SHP77 treated with DMSO at 0.1 percent for 48 hours (cell line): ENCODE measurements at regions not wholly inside any gene's neighbourhood (a gene's known extent, or its start where the extent isn't known, plus 50 kb on each side); places are given as distances from the start of the nearest gene placed in this dataset.
"Not testable (repeated sequence)": the region's sequence is repeated elsewhere in the genome, so short reads cannot be mapped to it uniquely, and the experiment has no call there.

ENCODE experiments used
- DNase-seq: peaks from one replicate; lab custom pipeline; 2025; lab: John Stamatoyannopoulos, UW

DNA sequence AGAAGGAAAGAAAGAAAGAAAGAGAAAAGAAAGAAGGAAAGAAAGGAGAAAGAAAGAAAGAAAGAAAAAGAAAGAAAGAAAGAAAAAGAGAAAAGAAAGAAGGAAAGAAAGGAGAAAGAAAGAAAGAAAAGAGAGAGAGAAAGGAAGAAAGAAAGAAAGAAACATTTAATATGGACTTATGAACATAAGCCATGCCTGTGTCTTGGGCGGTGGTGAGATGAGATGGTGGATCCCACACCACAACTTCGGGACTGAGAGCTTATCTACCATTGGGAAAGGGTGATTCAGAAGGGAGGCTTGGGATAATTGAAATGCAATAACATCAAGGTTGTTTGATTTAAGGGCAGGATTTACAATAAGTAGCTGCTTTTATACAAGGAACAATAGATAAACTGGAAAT is 843.9 kb upstream of the AUTS2 start:
- no peak for DNase-seq

- DNase-seq, result no peak
Measured at GRCh38 chr7:68756986-68757495, 841.2 kb upstream of the AUTS2 start.

- no peak for DNase-seq
Measured at GRCh38 chr7:68760556-68760955, 837.7 kb upstream of the AUTS2 start.

- DNase-seq, result no peak
Measured at GRCh38 chr7:68767462-68767861, 830.8 kb upstream of the AUTS2 start.

DNA sequence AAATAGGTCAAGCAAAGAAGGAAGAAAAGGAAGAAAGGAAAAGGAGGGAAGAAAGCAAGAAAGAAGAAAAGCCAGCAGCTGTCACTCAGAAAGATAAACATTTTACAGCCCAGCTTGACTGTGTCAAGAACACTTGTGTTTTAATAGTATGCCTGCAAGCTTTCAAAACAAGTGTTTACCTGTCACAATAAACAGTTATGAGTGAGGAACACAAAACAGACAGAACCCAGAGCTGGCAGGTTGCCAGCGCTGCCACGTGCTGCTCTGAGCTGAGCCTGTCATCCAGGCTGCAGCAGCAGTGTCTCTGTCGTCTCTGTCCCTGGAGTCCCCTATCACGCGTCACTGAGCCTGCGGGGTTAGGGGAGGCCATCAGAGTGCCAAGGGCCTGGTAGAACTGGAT is 827.6 kb upstream of the AUTS2 start:
- DNase-seq, result no peak

DNA sequence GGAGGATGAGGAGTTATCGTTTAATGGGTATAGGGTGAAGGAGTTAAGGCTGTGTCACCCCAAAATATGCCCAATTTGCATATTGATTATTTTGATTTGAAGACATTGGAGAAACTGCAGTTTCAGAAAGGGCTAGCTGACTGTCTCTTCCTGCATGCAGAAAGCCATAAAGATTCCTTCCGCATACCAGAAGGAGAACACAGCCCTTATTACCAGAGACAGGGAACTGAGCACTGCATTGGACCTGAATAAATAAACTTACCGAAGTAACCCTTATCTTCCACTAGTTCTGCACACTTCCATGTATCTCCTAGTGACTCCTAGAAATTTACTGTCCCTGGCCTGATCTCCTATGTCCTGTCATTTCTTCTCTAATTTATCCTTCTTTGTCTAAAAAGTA is 821.9 kb upstream of the AUTS2 start:
- no peak for DNase-seq

- DNase-seq, result no peak
Measured at GRCh38 chr7:68783684-68784083, 814.6 kb upstream of the AUTS2 start.

DNA sequence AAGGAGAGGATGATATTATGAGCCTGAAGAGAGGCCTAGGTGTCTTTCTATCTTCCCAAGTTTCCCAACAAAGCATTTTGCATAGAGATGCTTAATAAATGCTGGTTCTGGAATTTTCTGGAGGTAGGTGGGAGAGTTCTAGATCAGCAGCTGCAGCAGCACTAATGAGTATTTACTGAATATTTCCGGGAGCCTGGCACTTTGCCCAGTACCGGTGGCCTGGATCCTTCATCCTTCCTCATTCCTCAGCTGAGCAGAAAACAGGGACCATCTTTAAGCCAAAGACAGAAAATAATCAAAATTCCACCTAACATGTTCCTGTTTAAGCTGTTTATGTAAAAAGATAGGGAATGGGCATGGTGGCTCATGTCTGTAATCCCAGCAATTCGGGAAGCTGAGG is 813.2 kb upstream of the AUTS2 start:
- DNase-seq, result no peak

DNA sequence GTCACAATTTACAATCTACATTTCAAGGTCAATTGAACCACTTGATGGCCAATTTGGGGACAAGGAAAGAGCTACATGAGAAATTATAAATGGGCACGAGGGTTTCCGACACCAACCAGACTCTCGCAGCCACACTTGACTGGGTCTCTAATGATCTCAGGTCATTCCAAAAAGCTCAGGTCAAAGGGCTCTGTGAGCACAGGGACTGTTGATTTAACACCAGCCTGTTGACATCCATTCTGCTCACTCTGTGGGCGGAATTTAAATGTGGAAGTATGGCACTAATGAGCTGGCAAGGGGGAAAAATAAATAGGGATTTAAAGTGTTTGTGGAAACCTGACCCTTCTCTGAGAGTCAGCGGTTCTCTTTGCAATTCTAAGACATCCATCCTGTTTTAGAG is 810.7 kb upstream of the AUTS2 start:
- no peak for DNase-seq

- not testable (repeated sequence) for DNase-seq
Measured at GRCh38 chr7:68788529-68788928, 809.7 kb upstream of the AUTS2 start.

DNA sequence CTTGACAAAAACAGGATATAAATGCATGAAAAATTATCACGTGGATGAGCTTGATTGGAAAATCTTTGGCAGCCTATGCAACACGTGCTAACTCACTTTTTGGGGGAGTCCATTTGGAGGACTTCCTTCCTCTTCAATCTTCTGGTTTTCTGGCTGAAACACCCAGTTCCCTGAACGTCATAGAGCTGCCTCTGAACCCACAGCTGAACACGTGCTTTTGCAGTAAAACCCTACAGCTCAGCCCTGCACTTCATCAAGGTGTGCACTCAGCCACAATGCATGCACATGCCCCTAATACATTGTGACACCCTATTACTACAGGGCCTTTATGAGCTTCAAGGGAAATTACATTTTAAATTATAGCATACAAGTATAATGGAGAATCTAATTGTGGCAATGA is 808.7 kb upstream of the AUTS2 start:
- no peak for DNase-seq

- no peak for DNase-seq
Measured at GRCh38 chr7:68792351-68792750, 805.9 kb upstream of the AUTS2 start.

GRCh38 chr7:68793513-68793912 is 804.8 kb upstream of the AUTS2 start:
- DNase-seq, result no peak

DNA sequence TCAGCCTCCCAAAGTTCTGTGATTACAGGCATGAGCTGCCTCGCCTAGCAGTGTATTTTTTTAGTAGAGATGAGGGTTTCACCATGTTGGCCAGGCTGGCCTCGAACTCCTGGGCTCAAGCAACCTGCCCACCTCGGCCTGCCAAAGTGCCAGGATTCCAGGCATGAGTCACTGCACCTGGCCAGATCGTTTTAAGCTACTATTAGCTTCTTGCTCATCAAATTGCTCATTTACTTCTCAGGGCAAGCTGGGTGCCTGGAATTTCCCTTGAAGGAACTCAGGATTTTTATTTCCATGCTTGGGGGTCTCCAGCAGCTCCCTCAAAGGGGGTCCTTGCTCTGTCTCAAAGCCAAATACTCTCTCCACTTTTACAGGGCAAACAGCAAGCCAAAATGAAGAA is 798.0 kb upstream of the AUTS2 start:
- DNase-seq, result no peak

- DNase-seq, result no peak
Measured at GRCh38 chr7:68805159-68805558, 793.1 kb upstream of the AUTS2 start.

DNA sequence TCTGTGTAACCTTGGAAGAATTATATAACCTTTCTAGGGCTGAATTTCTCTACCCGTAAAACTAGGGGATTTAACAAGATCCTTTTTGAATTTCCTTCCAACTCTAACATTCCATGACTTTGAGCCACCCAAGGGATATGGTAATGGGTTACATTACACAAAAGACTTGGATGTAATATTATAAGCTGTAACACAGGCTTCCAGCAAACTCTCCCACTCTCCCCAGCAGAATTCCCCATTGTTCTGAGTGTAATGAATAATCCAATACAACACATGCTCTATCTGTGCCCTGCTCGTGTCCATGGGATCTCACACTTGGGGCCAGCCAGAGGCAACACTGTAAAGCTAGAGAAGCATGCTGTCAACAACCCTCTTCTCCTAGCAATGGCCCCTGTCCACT is 790.6 kb upstream of the AUTS2 start:
- no peak for DNase-seq

DNA sequence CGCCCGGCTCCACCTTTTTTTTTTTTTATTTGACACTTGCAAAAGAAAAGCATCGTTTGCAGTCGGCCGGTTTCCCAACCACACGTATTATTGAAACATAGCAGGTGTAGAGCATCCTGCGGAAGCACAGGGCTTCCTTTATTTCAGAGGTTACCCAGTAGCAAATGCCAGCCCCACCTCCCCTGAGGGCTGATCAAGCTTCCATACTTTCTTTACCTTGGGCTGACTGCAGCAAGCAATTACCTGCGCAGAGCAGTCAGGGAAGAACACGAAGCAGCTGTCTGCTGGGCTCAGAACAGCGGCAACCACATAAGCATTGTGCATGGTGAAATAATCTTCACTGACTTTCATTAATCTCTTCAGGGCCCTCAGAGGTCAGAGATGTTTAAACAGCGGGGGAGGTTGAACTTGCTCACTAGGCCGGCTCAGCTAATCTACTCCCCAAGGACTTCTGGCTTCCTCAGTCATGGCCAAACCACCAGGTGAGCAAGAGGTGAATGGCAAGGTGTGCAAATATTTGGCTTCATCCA is 784.7 kb upstream of the AUTS2 start:
- DNase-seq, result no peak

DNA sequence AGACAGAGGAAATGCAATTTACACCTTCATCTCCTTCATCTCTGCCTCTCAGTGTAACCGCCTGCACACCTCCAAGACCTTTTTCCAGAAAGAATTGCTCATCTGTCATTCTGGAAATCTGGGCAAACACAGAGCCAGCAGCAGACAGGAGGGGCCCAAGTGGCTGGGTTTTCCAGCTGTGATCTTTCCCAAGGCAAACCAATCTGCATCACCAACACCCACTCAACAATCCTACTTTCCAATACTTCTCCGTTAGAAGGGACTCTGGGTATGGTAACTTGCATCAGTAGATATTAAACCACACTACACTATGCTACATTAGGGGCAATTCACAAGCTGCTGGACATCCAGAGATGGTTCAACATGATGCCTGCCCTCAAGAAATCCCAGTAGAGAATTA is 781.8 kb upstream of the AUTS2 start:
- no peak for DNase-seq

DNA sequence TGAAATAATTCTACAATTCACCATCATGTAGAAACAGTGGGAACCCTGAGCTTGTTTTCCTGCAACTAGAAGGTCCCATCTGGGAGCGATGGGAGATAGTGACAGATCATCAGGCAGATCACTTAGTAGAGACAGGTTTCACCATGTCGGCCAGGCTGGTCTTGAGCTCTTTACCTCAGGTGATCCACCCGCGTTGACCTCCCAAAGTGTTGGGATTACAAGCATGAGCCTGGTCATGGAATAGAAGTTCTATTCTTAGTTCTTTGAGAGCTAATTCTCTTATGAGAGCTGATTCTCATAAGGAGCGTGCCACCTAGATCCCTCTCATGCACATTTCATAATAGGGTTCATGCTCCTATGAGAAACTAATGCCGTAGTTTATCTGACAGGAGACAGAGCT is 778.0 kb upstream of the AUTS2 start:
- DNase-seq, result no peak

DNA sequence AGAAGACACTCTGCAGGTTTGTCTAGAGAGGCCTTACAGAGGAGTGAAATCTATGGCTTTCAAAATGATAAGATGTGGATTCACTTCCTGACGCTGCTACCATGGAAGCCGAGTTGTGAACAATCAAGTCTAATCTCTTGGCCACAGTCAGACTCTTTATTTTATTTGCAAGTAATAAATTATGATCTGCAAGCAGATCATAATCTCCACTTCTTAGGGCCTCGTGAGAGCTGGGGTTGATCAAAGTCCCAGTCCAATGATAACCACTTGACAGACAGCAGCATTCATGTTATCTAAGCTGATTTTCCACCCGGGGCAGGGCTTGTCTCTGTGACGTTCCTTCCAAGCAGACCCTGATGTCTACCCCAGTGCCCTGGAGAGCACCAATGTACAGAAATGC is 776.4 kb upstream of the AUTS2 start:
- DNase-seq, result no peak

DNA sequence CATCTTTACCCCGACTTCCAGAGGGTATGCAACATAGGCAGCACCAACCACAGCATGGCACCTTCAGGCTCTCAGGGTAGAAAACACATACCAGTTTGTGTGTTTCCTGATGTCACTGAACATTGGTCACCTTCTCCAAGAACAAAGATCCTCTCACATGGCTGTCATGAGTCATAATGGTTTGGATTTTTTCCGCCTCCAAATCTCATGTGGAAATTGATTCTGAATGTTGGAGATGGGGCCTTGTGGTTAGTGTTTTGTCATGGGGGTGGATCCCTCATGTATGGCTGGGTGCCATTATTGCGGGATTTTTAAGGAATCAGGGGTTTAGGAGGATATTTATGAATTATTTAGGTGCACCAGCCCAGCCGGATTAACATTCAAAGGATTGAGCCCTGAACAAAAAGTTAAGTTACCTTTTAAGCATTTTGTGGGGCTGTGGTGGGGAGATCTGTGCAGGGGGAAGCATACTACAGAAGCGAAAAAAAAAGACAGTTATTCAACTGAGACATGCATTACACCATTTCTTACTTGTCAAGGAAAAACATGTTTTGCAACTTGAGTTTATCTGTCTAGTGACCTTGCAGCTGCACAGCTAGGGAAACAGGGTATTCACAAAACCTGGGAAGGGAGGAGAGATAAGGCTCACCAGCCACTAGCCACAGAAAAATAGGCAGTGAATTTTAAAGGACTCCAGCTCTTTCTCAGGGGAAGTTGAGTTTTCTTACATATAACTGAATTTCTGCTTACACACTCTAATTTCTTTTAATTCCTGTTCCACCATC is 774.1 kb upstream of the AUTS2 start:
- no peak for DNase-seq

DNA sequence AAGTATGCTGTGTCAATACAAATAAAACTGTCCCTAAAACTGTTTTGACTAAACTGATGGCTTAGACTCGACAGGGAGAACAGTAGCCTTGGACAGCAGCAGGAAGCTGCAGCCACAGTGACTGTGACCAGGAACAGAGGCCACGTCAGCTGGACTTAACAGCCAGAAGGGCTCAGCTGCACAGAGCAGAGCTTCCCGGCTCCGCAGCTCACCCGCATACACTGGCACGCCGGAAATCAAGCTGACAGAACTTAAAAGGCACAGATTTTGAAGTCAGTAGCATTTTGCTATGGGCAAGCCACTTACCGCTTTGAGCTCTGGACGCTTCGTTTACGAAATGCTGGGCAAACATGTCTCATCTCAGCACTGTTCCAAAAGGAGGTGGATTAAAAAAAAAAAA is 769.7 kb upstream of the AUTS2 start:
- no peak for DNase-seq

- DNase-seq, result no peak
Measured at GRCh38 chr7:68833422-68833821, 764.9 kb upstream of the AUTS2 start.

GRCh38 chr7:68839014-68839413 is 759.3 kb upstream of the AUTS2 start:
- DNase-seq, result no peak
